GM19395 (cell line): ENCODE measurements at regions not wholly inside any gene's neighbourhood (a gene's known extent, or its start where the extent isn't known, plus 50 kb on each side); places are given as distances from the start of the nearest gene placed in this dataset.

Source experiments
- ATAC-seq: cut with Tn5 transposase; IDR thresholded peaks from one replicate; pipeline ENCODE4 v1.9.1; 2021; ENCODE audit warnings: mild to moderate bottlenecking, moderate library complexity; ENCODE audit not compliant: unreplicated experiment

DNA sequence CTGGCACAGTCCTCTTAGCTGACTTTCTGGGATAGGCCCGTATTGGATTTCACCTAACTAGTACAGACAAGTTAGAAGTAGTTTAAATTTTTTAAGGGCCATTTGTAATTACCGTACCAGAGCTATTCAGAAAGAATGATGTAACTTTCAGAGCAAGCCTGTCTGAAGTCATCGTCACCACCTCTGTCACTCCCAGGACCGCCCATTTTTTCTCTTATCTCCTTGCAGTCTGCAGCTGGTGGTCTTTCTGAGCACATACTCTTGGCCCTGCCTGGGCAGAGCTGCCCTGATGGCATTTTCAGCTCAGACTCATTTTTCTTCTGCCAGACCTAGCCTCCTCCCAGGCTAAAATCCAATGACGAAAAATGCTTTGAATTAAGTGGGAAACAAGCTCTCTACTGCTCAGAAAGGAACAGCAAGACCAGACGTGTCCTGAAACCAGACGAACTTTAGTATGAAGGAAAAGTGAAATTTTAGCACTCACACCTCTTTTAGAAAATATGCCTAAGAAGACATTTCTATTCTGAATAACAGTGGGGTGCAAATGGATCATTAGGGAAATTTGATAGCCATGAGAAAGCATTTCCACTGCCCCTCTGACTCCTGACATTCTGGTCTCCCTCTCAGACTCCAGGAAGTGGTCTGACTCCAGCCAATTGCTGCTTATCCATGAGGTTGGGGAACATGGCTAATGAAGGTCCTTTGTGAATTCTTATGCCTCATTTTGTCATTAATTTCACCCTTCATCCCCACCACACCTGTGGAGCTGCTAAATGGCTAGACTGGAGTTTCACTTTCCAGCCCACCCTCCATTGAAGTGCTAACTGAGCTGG, 162.4 kb upstream of the GYPA start:
- no peak for ATAC-seq

DNA sequence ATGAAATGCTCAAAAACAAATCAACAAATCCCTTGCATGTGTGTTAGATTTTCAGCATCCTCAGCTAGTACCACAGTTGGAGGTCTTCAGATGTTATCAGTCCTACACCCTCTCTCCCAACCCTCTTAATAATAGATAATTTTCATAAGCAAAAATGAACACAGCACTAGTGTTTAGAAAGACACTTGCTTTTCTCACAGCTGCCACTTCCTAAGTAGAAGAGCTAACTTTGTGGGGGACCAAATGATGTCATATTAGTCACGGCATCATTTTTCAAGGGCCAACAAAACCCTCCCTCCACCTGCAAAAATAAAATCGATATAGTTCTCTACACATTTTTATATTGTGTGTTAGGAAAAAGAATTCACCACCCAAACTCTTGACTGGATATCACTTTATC, 163.5 kb upstream of the GYPA start:
- no peak for ATAC-seq

DNA sequence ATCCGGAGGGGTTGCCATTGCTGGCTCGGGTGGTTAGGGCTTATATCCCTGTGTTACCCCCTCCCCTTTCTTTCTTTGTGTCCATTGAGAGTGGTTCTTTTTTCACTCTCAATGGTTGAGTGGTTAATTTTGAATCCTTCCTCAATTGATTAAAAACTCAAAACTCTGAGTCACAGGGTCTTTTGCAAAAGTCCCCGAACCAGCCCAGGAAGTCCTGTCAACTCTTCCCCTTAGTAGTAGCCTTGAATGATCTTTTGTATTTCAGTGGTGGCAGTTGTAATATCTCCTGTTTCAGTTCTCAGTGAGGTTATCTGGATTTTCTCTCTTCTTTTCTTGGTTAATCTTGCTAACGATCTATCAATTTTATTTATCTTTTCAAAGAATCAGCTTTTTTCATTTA, 170.0 kb upstream of the GYPA start:
- no peak for ATAC-seq

DNA sequence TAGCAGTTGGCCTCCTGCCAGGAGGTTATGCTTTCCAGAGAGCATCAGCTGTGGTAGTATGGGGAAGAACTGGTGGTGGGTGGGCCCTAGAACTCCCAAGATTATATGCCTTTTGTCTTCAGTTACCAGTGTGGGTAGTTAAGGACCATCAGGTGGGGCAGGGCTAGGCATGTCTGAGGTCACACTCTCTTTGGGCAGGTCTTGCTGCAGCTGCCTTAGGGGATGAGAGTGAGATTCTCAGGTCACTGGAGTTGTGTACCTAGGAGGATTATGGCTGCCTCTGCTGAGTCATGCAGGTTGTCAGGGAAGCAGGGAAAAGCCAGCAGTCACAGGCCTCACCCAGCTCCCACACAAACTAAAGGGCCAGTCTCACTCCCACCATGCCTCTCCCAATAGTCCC, 172.9 kb upstream of the GYPA start:
- ATAC-seq: no peak

DNA sequence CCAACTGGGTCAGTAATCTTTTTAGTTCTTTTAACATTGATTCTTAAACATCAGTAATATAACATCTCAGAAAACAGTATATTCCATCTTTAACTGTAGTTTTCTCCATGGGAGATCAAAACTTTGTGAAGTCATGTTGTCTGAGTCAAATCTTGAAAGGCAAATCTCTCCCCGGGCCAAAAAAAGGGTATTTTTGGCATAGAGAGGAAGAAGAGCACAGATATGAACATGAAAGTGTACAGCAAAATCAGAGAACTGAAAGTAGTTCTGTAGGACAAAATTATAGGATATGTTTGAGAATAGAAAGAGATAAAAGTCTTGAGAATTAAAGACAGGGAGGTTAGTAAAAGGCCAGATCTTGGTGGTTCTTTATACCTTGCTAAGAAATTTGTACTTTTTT, 176.4 kb upstream of the GYPA start:
- ATAC-seq: peak; percentile 84

DNA sequence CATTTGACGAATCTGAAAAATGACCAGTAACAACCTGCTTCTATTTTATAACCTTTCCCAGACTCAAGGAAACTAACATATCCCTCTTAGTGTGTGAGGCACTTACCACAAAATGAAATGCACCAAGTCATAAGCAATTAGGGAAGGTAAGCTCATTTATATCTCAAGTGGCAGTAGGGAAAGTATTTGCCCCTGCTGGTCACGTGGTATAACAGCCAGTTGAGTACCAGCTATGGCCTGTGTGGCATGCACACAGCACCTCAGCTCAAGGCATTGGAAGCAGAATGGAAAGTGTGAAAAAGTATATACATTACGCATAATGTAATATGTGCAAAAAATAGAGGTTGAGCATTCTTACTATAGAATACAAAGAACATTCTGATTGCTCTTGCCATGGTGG, 178.3 kb upstream of the GYPA start:
- no peak for ATAC-seq

DNA sequence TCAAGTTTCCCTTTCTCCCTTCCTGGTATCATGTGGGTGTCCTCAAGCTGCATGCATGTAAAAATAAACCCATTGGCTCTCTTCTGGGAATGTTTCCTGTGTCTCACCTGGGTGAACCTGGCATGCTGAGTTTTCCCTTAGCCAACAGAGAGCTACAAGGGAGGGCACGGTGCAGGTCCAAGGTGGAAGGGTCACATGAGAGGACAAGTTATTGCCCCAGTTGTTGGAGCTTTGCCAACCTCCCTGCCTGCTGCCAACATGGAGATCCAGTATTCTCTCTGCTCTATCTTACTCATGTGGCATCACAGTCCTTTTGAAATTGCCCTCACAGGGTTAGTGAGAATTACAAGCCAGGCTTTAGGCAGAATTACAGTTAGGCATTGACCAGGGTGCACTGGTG, 196.1 kb upstream of the GYPA start:
- ATAC-seq: no peak

DNA sequence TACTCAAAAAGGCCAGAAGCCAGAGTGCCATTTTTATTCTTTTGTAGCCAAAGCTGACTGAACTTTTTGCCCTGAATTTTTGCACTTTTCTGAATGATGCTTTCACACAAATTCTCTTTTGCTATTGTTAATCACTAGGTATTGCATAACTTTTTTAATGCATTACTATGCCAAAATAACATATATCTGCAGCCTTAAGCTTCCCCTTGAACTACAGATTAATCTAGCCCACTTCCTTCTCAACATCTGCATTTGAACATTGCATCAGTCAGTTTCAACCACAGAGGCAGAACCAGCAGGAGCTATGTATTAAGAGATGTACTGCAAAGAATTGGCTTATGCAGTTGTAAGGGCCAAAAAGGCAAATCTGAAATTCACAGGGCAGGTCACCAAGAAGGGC, 197.6 kb upstream of the GYPA start:
- peak; percentile 72 for ATAC-seq

DNA sequence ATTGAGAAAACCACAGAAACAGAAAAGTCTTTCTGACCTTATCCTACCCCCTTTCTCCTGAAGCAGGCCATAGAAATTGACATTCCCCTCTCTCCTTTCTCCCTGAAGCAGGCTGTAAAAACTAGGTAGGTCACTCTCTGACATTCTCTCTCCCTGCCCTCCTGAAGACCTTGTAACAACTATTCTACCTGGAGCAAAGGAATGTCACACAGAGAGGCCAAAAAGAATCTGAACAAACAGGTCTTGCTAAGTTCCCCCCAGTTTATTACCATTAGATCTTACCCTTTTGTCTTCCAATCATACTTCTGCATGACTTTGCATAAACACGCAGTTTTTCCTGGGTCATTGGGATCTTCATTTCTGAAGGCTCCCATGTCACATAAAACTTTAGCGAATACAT, 198.3 kb upstream of the GYPA start:
- no peak for ATAC-seq

DNA sequence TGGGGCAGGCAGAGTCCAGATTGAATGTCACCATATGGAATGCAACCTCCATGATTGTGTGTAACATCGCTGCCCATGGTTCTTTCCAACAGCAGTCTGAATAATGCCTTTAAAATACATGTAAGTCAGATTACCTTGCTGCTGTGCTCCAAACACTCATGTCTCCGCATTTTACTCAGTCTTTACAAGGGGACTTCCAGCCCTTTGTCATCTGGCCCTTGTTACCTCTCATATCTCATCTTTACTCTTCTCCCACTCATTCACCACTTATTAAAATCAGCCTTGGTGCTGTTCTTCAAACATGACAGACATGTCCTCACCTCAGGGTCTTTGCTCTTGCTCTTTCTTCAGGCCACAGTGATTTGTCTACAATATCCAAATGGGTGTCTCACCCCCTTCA, 200.4 kb upstream of the GYPA start:
- ATAC-seq: no peak

DNA sequence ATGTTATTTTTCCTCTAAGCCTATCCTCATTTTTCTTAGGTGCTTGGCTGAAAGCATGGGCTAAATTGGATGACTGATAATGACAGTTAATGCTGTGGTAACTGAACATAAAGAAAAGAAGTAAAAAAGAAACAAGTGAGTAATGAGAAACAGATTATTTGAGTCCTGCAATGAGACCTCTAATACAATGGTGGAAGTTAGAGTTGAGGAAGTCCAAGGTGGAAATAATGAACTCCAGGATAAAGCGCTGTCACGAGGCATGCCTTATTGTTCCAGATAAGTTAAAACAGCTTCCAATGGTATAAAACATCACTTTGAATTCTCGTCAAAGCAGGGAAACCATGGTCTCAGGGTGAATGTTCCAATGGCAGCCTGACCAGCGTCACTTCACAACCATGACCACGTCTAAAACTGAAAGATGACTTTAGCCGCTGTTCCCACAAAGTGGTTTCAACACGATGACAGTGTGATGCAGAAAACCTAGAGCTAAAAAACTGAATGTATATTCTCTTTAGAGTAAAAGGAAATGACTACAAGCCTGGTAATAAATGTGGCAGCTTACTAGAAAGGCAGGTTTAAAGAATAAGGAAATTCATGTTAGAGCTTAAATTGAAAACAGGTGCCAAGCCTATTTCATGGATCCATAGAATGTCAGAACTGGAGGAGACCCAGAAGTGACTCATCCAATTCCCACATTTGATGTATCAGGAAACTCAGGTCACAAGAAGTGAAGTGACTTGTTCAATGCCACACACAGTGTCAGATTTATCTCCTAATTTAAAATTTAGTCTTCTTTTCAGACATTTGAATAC, 202.6 kb upstream of the GYPA start:
- no peak for ATAC-seq

DNA sequence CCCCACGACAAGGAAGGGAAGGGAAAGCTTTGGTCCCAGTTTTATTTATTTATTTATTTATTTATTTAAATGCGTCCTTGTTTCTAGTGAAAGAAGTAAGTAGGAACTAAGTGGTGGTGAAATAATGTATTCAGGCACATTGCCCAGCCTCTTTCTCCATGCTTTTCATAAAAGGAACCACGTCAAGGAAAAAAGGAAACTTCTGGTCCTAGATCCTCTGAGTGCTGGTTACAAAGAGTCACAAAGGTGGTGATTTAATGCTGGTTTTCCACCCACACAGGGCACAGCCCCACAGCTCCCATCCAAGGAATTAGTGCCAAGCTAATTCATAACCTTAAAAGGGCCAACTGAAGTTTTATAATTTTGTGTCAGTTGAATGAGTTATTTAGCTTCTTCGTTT, 206.6 kb upstream of the GYPA start:
- no peak for ATAC-seq

DNA sequence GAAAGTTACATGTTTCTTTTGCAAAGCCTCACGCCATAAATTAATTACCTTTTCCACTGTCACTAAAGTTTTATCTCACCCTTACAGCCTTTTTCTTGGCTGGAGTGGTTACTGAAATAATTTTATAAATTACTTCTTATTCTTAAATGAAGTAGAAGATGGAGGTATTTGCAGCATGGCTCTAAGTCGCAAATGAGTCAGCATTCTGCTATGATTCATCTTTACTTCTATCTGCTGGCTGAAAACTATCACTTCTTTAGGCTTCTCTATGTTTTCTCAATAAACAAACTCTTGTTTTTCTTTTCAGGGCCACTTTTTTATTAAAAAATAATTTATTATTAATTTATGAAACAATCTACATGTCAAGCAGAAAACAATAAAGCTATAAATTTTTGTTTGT, 210.2 kb upstream of the GYPA start:
- ATAC-seq: no peak

DNA sequence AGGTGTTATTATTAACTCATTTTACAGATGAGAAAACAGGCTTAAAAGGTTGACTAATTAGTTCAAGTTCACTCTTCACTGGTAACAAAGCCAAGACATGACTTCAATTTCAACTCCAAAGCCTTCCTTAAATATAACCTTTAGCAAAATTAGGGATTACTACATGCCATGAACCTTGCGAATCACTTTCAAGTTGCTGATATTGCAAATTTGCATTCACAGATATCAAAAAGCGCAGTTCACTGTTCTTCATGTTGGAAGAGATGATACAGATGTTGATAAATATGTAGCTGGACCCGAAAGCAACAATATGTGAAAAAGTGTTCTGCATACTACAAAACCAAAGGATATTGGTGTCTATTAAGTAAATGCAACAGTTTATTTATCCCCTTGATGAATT, 210.8 kb upstream of the GYPA start:
- no peak for ATAC-seq

DNA sequence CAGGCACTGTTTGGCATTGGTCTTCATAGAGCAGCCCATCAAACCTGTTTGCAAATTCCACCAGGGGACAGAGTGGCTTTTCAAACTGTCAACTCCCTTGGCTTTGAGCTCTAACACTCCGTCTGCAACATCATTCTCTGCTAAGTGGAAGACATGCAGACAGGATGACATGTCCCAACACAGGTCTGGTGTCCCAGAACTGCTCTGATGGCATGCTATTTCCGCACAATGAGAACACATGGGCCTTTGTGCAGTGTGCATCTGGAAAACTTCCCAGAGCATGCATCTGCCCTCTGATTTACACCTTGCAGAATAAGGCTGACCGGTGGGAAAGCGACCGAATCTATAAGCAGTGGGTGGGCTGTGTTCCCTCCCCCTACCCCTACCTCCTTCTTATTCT, 212.8 kb upstream of the GYPA start:
- ATAC-seq: no peak

DNA sequence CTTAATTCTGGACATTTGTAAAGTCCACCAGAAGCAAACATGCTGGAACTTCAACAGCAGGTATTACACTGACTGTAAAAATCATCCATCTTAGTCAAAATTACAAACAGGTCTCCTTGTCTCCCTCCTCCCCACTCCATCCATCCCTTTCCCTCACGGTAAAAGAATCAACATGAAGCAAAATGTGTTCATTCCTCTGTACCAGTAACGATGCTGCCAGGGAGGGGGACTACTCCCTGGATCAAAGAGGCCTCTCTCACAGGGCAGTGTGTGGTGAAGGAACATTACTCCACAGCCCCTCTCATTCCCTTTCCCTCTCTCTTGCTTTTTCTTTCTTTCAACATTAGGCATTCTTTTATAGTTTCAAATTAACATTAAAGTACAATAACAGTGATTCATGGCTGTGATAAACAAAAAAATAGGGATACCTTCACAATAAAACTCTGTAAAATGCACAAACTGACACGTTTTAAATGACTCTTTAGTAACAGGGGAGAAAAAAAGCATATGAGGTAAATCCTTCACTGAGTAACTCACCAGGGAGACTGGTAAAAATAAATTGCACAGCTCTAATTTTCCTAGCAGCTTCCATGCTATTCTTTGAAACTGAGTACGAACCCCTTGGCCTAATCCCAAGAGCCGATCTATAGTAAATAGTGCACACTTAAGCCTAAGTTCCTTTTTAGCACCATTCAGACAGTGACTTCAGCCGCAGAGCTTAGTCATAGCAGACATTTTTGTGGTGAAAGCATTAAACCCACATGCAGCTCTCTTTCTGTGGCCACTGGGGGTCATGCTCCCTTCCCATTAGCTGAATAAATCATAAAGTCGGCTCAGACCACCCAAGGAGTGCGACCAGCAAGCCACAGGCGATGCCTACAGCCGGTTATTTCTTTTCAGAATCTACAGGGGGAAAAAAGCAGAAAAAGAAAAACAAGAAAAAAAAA, 215.6 kb upstream of the GYPA start:
- peak; percentile 98 for ATAC-seq

DNA sequence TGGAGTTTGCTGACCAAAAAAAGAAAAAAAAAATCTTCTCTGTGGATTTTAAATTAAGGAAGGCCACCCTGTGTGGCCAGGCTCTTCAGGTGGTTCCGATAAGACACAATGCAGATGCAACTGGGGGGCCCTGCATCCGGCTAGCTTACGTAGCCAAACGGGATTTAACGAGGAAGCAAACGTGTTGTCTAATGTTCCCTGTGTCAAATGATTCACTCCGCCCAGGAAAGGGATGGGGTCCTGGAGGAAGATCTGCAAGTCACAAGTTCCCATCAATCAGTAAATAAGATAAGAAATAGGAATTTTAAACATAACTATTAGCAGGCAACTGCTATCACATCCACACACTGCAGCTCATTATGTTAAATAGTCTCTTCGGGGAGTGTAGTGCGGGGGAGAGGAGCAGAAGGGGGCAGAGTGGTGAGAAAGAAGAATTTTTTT, 216.4 kb upstream of the GYPA start:
- no peak for ATAC-seq

DNA sequence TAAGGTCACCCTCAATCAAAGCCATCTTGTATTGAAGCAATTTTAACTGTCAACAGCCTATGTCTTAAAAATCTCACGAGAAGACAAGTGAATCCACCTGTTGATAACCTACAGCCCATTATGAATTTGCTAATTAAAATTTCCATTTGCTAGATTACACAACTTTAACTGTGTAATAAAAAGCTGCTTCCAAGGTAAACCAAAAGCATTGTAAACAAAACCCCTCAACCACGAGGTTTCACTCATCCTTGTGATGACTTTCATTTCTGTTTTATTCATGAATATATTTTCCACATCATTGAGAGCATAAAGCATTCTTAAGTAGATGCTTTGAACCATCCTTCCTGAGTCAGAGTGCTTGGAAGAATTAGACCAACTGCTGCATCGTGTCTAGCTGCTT, 217.5 kb upstream of the GYPA start:
- peak; percentile 48 for ATAC-seq

DNA sequence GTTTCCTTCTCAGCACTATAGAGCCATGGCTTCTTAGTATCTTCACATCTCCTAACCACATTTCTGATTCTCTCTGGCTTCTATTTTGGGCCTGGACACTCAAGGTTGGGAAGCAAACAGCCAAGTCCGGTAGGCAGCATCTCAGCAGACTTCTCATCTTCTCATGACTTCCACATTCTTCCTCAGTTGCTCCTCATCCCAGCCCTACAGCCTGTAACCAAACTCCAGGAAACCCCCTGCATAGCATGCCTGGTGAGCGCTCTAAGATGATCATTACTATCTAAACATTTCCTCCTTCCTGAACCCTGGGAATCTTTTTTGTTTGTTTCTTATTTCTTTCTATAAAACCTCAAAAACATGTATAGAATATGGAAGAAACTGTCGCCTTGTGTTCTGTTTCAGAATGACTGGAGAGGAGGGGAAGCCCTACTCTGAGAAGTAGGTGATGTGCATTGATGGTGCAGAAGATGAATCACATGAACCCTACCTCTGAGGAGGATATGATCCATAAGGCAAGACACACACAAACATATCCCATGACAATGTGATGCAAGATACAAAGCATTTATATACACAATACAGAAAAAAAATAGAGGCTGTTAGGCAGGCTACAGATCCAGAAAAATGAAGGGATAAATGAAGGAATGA, 219.8 kb upstream of the GYPA start:
- no peak for ATAC-seq

DNA sequence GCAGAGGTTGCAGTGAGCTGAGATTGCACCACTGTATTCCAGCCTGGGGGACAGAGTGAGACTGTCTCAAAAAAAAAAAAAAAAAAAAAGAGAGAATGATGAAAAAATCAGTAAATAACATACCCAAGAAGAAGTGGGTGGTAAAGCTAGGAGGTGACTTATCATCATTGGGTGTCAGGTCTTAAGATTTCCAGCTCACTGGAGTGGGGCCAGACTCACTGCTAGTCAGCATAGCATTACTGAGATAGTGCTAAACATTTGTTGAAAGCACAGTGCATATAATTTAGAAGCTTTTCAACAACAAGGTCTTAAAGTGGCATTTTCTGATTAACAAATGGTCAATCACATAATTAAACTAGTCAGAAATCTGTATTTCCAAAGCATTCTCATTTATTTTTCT, 221.8 kb upstream of the GYPA start:
- no peak for ATAC-seq

DNA sequence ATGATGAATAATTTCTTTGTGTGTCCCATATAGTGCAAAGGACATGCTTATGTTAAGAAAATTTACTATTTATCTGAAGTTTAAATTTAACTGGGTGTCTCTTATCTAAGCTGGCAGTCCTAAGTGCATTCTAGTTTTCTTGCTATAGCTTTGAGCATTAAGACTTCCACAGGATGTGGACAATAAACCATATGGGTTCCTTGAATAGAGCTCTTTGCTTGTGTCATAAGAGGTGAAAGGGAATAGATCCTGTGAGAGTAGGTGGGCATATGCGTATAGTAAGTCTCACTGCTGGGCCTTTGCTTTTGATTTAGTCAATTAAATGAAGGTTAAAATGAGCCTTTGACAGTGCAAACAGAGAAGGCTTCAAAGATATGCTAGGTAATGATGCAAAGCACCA, 223.4 kb upstream of the GYPA start:
- no peak for ATAC-seq
